ENCODE measurements at regions not wholly inside any gene's neighbourhood (a gene's known extent, or its start where the extent isn't known, plus 50 kb on each side); places are given as distances from the start of the nearest gene placed in this dataset.

DNA sequence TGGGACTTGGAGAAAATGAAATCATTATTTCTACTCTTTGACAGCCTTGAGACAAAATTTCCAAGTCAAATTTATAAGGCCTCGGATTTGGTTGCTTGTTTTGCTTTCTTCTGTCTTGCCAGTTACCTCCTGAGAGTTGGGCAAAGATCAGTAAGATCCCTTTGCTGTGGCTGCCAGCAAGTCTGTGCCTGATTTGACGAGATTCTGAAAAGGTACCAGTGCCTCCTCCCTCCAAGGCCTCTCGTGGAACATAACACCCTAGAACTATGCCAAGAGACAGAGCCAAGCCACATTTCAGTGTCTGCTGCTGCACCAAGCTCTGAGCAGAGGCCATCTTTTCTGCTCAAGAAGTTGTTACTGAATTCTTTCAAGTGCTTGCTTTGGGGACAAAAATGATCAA lies 61.0 kb downstream of the GTPBP8 start:
- H3K4me1 Mint-ChIP-seq: peaks cover 3% of the 10 kb centered on the region
- DNase-seq: no peak
- Histone ChIP-seq H3K27me3 (ENCODE audit: control insufficient read depth, insufficient read depth, low read length, poor library complexity, severe bottlenecking) (no peaks in the 10 kb centered on the region), H3K4me1 (ENCODE audit: control insufficient read depth, insufficient read depth, low read length) (no peaks in the 10 kb centered on the region), H3K9ac (ENCODE audit: extremely low read depth, low read length, poor library complexity, severe bottlenecking) (no peak overlapping the region), H3K9me3 (ENCODE audit: control insufficient read depth, low read length) (peaks cover 4% of the 10 kb centered on the region), H3K27ac (ENCODE audit: low read depth, low read length) (no peak overlapping the region), H3K4me3 (ENCODE audit: low read length) (no peak overlapping the region), H3K36me3 (ENCODE audit: control insufficient read depth, insufficient read depth, low read length) (no peaks in the 10 kb centered on the region)
- 89 to 92% methylated on average over 2 to 3 of the region's 3 CpGs for WGBS, 2 experiments (ENCODE audit: insufficient coverage in 1 of 2, insufficient read length in 1 of 2)
- H3K36me3 Mint-ChIP-seq (ENCODE audit: low read depth): peaks cover 4% of the 10 kb centered on the region
- H3K27me3 Mint-ChIP-seq (ENCODE audit: insufficient read depth): no peaks in the 10 kb centered on the region
- no peak overlapping the region for H3K4me3 Mint-ChIP-seq
- TF ChIP-seq, protein P1, sequence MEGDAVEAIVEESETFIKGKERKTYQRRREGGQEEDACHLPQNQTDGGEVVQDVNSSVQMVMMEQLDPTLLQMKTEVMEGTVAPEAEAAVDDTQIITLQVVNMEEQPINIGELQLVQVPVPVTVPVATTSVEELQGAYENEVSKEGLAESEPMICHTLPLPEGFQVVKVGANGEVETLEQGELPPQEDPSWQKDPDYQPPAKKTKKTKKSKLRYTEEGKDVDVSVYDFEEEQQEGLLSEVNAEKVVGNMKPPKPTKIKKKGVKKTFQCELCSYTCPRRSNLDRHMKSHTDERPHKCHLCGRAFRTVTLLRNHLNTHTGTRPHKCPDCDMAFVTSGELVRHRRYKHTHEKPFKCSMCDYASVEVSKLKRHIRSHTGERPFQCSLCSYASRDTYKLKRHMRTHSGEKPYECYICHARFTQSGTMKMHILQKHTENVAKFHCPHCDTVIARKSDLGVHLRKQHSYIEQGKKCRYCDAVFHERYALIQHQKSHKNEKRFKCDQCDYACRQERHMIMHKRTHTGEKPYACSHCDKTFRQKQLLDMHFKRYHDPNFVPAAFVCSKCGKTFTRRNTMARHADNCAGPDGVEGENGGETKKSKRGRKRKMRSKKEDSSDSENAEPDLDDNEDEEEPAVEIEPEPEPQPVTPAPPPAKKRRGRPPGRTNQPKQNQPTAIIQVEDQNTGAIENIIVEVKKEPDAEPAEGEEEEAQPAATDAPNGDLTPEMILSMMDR (conservative IDR thresholded peaks at IDR 0.05): no peak
- peaks cover 14% of the 10 kb centered on the region for H3K9me3 Mint-ChIP-seq
- no peak overlapping the region for H3K27ac Mint-ChIP-seq

DNA sequence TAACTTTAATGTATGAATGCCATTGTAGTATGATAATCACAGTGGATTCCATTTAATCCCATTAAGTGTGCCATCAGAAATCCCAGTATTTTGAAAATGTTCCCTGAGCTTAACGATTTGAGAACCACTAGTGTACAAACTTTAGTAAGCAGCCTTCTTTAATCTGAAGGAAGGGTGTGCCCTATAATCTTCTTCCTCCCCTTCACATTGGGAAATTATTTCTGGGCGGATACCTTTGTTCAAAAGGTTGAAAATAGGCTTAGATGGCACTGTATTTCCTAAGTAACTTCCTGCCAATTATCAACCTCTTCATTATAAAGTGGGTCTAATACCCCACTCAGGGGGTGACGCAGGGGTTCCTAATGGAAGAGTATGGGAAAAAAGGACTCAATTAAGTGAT lies 62.4 kb downstream of the GTPBP8 start:
- no peaks in the 10 kb centered on the region for H3K4me1 ChIP-seq (ENCODE audit: control insufficient read depth, insufficient read depth, low read length)
- Mint-ChIP-seq H3K27ac (no peak overlapping the region), H3K4me1 (peaks cover 3% of the 10 kb centered on the region), H3K27me3 (ENCODE audit: insufficient read depth) (no peaks in the 10 kb centered on the region), H3K36me3 (ENCODE audit: low read depth) (peaks cover under 1% of the 10 kb centered on the region), H3K9me3 (peaks cover 2% of the 10 kb centered on the region), H3K4me3 (no peak overlapping the region)
- H3K36me3 ChIP-seq (ENCODE audit: control insufficient read depth, insufficient read depth, low read length): no peaks in the 10 kb centered on the region
- TF ChIP-seq, protein P1 (conservative IDR thresholded peaks at IDR 0.05): no peak
- WGBS, 2 experiments (ENCODE audit: insufficient coverage in 1 of 2, insufficient read length in 1 of 2): 94% methylated on average over 2 of the region's 3 CpGs; no CpG with 5 or more reads in 1 of the 2 experiments
- H3K27me3 ChIP-seq (ENCODE audit: control insufficient read depth, insufficient read depth, low read length, poor library complexity, severe bottlenecking): no peaks in the 10 kb centered on the region
- no peak overlapping the region for H3K9ac ChIP-seq (ENCODE audit: extremely low read depth, low read length, poor library complexity, severe bottlenecking)
- DNase-seq: no peak
- H3K9me3 ChIP-seq (ENCODE audit: control insufficient read depth, low read length): peaks cover under 1% of the 10 kb centered on the region
- no peak overlapping the region for H3K4me3 ChIP-seq (ENCODE audit: low read length)
- no peak overlapping the region for H3K27ac ChIP-seq (ENCODE audit: low read depth, low read length)

DNA sequence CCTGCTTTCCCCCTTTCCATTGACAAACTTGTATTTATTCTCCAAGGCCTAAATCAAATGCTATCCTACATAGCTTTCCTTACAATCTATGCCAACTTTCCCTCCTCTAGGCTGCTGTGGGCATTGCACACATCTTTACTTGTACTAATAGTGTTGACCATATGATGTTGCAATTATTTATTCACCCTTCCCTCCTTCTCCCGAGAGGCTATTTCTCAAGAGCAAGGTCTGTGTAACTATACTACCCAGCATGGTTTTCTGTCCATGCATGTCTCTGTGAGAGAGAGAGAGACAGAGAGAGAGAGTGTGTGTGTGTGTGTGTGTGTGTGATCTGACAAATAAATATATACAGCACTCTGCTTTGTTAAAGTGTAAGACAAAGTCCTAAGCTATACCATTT lies 63.8 kb downstream of the GTPBP8 start:
- H3K4me3 Mint-ChIP-seq: no peak overlapping the region

More for the DNA sequence above, 63.8 kb downstream of the GTPBP8 start:
- no peak for DNase-seq
- H3K9me3 Mint-ChIP-seq: no peaks in the 10 kb centered on the region
- no peaks in the 10 kb centered on the region for H3K9me3 ChIP-seq (ENCODE audit: control insufficient read depth, low read length)
- H3K27me3 ChIP-seq (ENCODE audit: control insufficient read depth, insufficient read depth, low read length, poor library complexity, severe bottlenecking): no peaks in the 10 kb centered on the region
- H3K4me1 ChIP-seq (ENCODE audit: control insufficient read depth, insufficient read depth, low read length): no peaks in the 10 kb centered on the region
- H3K4me3 ChIP-seq (ENCODE audit: low read length): no peak overlapping the region
- H3K27me3 Mint-ChIP-seq (ENCODE audit: insufficient read depth): no peaks in the 10 kb centered on the region
- peaks cover 3% of the 10 kb centered on the region for H3K4me1 Mint-ChIP-seq
- TF ChIP-seq, protein P1 (conservative IDR thresholded peaks at IDR 0.05): no peak
- no peak overlapping the region for H3K27ac Mint-ChIP-seq
- no peaks in the 10 kb centered on the region for H3K36me3 Mint-ChIP-seq (ENCODE audit: low read depth)
- no peaks in the 10 kb centered on the region for H3K36me3 ChIP-seq (ENCODE audit: control insufficient read depth, insufficient read depth, low read length)
- no peak overlapping the region for H3K27ac ChIP-seq (ENCODE audit: low read depth, low read length)
- no peak overlapping the region for H3K9ac ChIP-seq (ENCODE audit: extremely low read depth, low read length, poor library complexity, severe bottlenecking)
- WGBS, 2 experiments (ENCODE audit: insufficient coverage in 1 of 2, insufficient read length in 1 of 2): no CpG with 5 or more reads among the region's 1 CpG

Measured in endodermal cell (in vitro differentiated cells).